Transverse colon (tissue), 4 donors: ENCODE measurements at regions not wholly inside any gene's neighbourhood (a gene's known extent, or its start where the extent isn't known, plus 50 kb on each side); places are given as distances from the start of the nearest gene placed in this dataset.

ENCODE experiments used
- DNase-seq: peaks from one replicate; pipeline ENCODE4 v3.0.0-alpha.2; 2019
- H3K27ac ChIP-seq, 4 donors: fragments of 200-600 bp; sonication (generic); 2 replicates each; pipeline ENCODE4 v1.5.1; 2016 to 2018; ENCODE audit warnings: inconsistent platforms in 4 of 4
- H3K27me3 ChIP-seq: fragments of 200-600 bp; sonication (generic); 2 replicates; pipeline ENCODE4 v1.5.1; 2017; ENCODE audit warnings: inconsistent platforms
- H3K36me3 ChIP-seq, 4 donors: fragments of 200-600 bp; sonication (generic); 2 replicates each; pipeline ENCODE4 v1.5.1; 2017 to 2019; ENCODE audit warnings: inconsistent platforms in 4 of 4
- H3K4me1 ChIP-seq, 4 donors: fragments of 200-600 bp; sonication (generic); 2 replicates each; pipeline ENCODE4 v1.5.1; 2017 to 2020; ENCODE audit warnings: inconsistent platforms in 4 of 4
- H3K4me3 ChIP-seq, 4 donors: fragments of 200-600 bp; sonication (generic); 1 replicate in 1 of 4; 2 replicates in 3 of 4; pipeline versions ENCODE4 v1.5.1 to v1.6.1; 2017 to 2019; ENCODE audit warnings: inconsistent platforms in 4 of 4
- H3K9me3 ChIP-seq, 2 donors: fragments of 200-600 bp; sonication (generic); 2 replicates each; pipeline ENCODE4 v1.5.1; 2017 to 2019; ENCODE audit warnings: inconsistent platforms in 2 of 2
- CTCF ChIP-seq, 5 experiments: fragments of 200-600 bp in 3 of 5; fragments of 450-650 bp in 2 of 5; sonication (generic) in 3 of 5; IDR thresholded peaks; 1 replicate in 2 of 5; 2 replicates in 3 of 5; pipeline ENCODE4 v1.5.1; 2016 to 2017; ENCODE audit warnings: antibody characterized with exemption in 5 of 5, inconsistent platforms in 3 of 5, mild to moderate bottlenecking in 2 of 5, moderate library complexity in 1 of 5
- EP300 ChIP-seq: sonication (generic); formaldehyde crosslinking; IDR thresholded peaks from one replicate; pipeline ENCODE4 v1.6.1; 2017; ENCODE audit warnings: antibody characterized with exemption, low read depth
- POLR2A ChIP-seq: fragments of 450-650 bp; IDR thresholded peaks from one replicate; pipeline ENCODE4 v1.6.1; 2016; ENCODE audit warnings: antibody characterized with exemption, mild to moderate bottlenecking, moderate library complexity
- POLR2AphosphoS5 ChIP-seq, 3 donors: sonication (generic); formaldehyde crosslinking; IDR thresholded peaks; one replicate each; pipeline ENCODE4 v1.6.1; 2016; ENCODE audit warnings: antibody characterized with exemption in 3 of 3
- whole genome bisulfite sequencing, 2 donors: methylation state at CpG; one replicate each; pipeline ENCODE4 v1.1.5; 2018; ENCODE audit warnings: low coverage in 1 of 2; 5-methylcytosine and 5-hydroxymethylcytosine counted together
- in situ Hi-C, 4 donors: fragments of 200-750 bp; cut with MboI; loops; one replicate each; pipeline versions ENCODE4 v1.15.0 to v1.15.1; 2017; ENCODE audit warnings: low sequenced_read_pairs in 3 of 4, low pct_ligation_motif_present in 1 of 4, low pct_unique_long_range_greater_than_20kb in 1 of 4
- intact Hi-C: fragments of 100-400 bp; cut with DNase I; formaldehyde crosslinking; loops from one replicate; pipeline ENCODE4 v1.15.1; 2023; ENCODE audit warnings: low total_unique reads

GRCh38 chr4:14646831-14647230 is 355.4 kb upstream of the CPEB2 start:
- 93 to 100% methylated on average over 1 of the region's 1 CpG for WGBS, 2 donors
- no peaks in the 10 kb centered on the region for H3K4me1 ChIP-seq
- H3K4me3 ChIP-seq = no peak overlapping the region
- H3K27ac ChIP-seq = no peak overlapping the region
- no peak for DNase-seq
- TF ChIP-seq POLR2A = no peak
- no peak for TF ChIP-seq POLR2AphosphoS5 (IDR thresholded peaks at IDR 0.05)
- no peak for TF ChIP-seq CTCF (IDR thresholded peaks at IDR 0.05)
- no peak for TF ChIP-seq EP300
- intact Hi-C loops (no loop called here), in situ Hi-C loops (no loop called here)
- no peaks in the 10 kb centered on the region for H3K36me3 ChIP-seq
- no peaks in the 10 kb centered on the region for H3K27me3 ChIP-seq
- no peaks in the 10 kb centered on the region for H3K9me3 ChIP-seq

GRCh38 chr4:14650127-14650526 is 352.2 kb upstream of the CPEB2 start:
- H3K27me3 ChIP-seq = no peaks in the 10 kb centered on the region
- H3K4me3 ChIP-seq = no peak overlapping the region
- no peak overlapping the region for H3K27ac ChIP-seq
- H3K4me1 ChIP-seq = no peaks in the 10 kb centered on the region
- H3K36me3 ChIP-seq = no peaks in the 10 kb centered on the region
- intact Hi-C loops = no loop called here
- no peaks in the 10 kb centered on the region for H3K9me3 ChIP-seq
- TF ChIP-seq POLR2AphosphoS5 (IDR thresholded peaks at IDR 0.05) = no peak
- no peak for TF ChIP-seq EP300
- no peak for TF ChIP-seq POLR2A
- no peak for TF ChIP-seq CTCF (IDR thresholded peaks at IDR 0.05)
- 85 to 92% methylated on average over 2 of the region's 2 CpGs for WGBS, 2 donors
- in situ Hi-C loops = no loop called here
- no peak for DNase-seq

- DNase-seq = no peak
- Histone ChIP-seq H3K4me3 (no peak overlapping the region), H3K27me3 (no peaks in the 10 kb centered on the region), H3K9me3 (no peaks in the 10 kb centered on the region), H3K4me1 (no peaks in the 10 kb centered on the region), H3K36me3 (no peaks in the 10 kb centered on the region), H3K27ac (no peak overlapping the region)
- 42 to 51% methylated on average over 2 of the region's 2 CpGs for WGBS, 2 donors
- in situ Hi-C loops = no loop called here
- no peak for TF ChIP-seq EP300
- no peak for TF ChIP-seq POLR2AphosphoS5 (IDR thresholded peaks at IDR 0.05)
- no peak for TF ChIP-seq CTCF (IDR thresholded peaks at IDR 0.05)
- no peak for TF ChIP-seq POLR2A
- intact Hi-C loops = no loop called here
Observed at GRCh38 chr4:14652522-14652921, 349.8 kb upstream of the CPEB2 start.

GRCh38 chr4:14653338-14653737 is 348.9 kb upstream of the CPEB2 start:
- TF ChIP-seq EP300 (no peak), CTCF (IDR thresholded peaks at IDR 0.05) (no peak), POLR2A (no peak), POLR2AphosphoS5 (IDR thresholded peaks at IDR 0.05) (no peak)
- no peak for DNase-seq
- Histone ChIP-seq H3K36me3 (no peaks in the 10 kb centered on the region), H3K9me3 (no peaks in the 10 kb centered on the region), H3K27me3 (no peaks in the 10 kb centered on the region), H3K27ac (no peak overlapping the region), H3K4me1 (no peaks in the 10 kb centered on the region), H3K4me3 (no peak overlapping the region)
- in situ Hi-C loops = no loop called here
- 88 to 95% methylated on average over 2 of the region's 2 CpGs for WGBS, 2 donors
- intact Hi-C loops = no loop called here
